Endothelial cell (in vitro differentiated cells): ENCODE measurements at regions not wholly inside any gene's neighbourhood (a gene's known extent, or its start where the extent isn't known, plus 50 kb on each side); places are given as distances from the start of the nearest gene placed in this dataset.

Experiments
- DNase-seq: peaks from one replicate; pipeline ENCODE4 v3.0.0; 2021; ENCODE audit warnings: low spot score
- H3K27ac Mint-ChIP-seq: one replicate; pipeline ENCODE4 v1.8.0; 2021; ENCODE audit warnings: mixed read lengths, inconsistent platforms; ENCODE audit not compliant: unreplicated experiment
- H3K27me3 Mint-ChIP-seq: one replicate; pipeline ENCODE4 v1.8.0; 2021; ENCODE audit warnings: mild to moderate bottlenecking, moderate library complexity, mixed read lengths, inconsistent platforms; ENCODE audit not compliant: unreplicated experiment
- H3K36me3 Mint-ChIP-seq: one replicate; pipeline ENCODE4 v1.8.0; 2021; ENCODE audit warnings: mild to moderate bottlenecking, low read depth, mixed read lengths, inconsistent platforms; ENCODE audit not compliant: unreplicated experiment
- H3K4me1 Mint-ChIP-seq: one replicate; pipeline ENCODE4 v1.8.0; 2021; ENCODE audit warnings: mild to moderate bottlenecking, mixed read lengths, inconsistent platforms; ENCODE audit not compliant: unreplicated experiment
- H3K4me3 Mint-ChIP-seq: one replicate; pipeline ENCODE4 v1.8.0; 2021; ENCODE audit warnings: mild to moderate bottlenecking, mixed read lengths, inconsistent platforms; ENCODE audit not compliant: unreplicated experiment
- H3K9me3 Mint-ChIP-seq: one replicate; pipeline ENCODE4 v1.8.0; 2021; ENCODE audit warnings: mixed read lengths, inconsistent platforms; ENCODE audit not compliant: unreplicated experiment
- TF ChIP-seq, protein P1 (sequence below): fragments of 200-600 bp; sonication (generic); IDR thresholded peaks from one replicate; pipeline ENCODE4 v1.5.0; 2021; ENCODE audit warnings: antibody characterized with exemption; ENCODE audit not compliant: unreplicated experiment

DNA sequence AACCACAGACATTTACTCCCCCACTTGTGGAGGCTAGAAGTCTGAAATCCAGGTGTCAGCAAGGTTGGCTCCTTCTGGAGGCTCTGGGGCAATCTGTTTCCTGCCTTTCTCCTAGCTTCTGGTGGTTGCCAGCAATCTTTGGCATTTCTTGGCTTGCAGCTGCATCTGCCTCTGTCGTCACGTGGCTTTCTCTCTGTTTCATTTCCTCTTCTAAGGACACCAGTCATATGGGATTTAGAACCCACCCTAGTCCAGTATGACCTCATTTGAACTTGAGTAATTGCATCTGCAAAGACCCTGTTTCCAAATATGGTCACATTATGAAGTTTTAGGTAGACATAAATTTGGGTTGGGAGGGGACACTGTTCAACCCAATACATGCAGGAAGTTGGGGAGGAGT, 56.2 kb upstream of the EPB41L1 start:
- no peak overlapping the region for H3K27ac Mint-ChIP-seq
- H3K4me1 Mint-ChIP-seq, result peaks cover 27% of the 10 kb centered on the region
- H3K9me3 Mint-ChIP-seq, result no peaks in the 10 kb centered on the region
- DNase-seq, result no peak
- peaks cover 7% of the 10 kb centered on the region for H3K27me3 Mint-ChIP-seq
- peaks cover 4% of the 10 kb centered on the region for H3K36me3 Mint-ChIP-seq
- TF ChIP-seq, protein P1, sequence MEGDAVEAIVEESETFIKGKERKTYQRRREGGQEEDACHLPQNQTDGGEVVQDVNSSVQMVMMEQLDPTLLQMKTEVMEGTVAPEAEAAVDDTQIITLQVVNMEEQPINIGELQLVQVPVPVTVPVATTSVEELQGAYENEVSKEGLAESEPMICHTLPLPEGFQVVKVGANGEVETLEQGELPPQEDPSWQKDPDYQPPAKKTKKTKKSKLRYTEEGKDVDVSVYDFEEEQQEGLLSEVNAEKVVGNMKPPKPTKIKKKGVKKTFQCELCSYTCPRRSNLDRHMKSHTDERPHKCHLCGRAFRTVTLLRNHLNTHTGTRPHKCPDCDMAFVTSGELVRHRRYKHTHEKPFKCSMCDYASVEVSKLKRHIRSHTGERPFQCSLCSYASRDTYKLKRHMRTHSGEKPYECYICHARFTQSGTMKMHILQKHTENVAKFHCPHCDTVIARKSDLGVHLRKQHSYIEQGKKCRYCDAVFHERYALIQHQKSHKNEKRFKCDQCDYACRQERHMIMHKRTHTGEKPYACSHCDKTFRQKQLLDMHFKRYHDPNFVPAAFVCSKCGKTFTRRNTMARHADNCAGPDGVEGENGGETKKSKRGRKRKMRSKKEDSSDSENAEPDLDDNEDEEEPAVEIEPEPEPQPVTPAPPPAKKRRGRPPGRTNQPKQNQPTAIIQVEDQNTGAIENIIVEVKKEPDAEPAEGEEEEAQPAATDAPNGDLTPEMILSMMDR, result no peak
- no peak overlapping the region for H3K4me3 Mint-ChIP-seq

DNA sequence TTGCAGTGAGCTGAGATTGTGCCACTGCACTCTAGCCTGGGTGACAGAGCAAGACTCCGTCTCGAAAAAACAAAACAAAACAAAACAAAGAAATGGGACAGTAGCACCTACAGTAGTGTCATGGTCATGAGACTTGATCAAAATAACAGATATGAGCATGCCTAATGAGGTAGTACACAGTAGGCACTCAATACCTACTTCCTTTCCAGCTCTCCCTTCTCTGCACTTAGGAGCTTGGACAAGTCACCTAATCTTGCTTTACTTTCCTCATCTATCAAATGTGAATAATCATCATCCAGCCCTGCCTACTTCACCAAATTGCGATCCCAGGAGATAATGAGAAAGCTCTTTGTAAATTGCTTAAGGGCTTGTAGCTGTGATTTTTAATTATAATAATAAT, 55.4 kb upstream of the EPB41L1 start:
- H3K36me3 Mint-ChIP-seq, result peaks cover 1% of the 10 kb centered on the region
- peaks cover 27% of the 10 kb centered on the region for H3K4me1 Mint-ChIP-seq
- H3K9me3 Mint-ChIP-seq, result no peaks in the 10 kb centered on the region
- no peak for DNase-seq
- no peak overlapping the region for H3K4me3 Mint-ChIP-seq
- TF ChIP-seq, protein P1, result no peak
- peaks cover 3% of the 10 kb centered on the region for H3K27me3 Mint-ChIP-seq
- H3K27ac Mint-ChIP-seq, result no peak overlapping the region

GRCh38 chr20:36101192-36101591, 53.3 kb upstream of the EPB41L1 start:
- TF ChIP-seq, protein P1, result no peak
- H3K4me1 Mint-ChIP-seq, result peaks cover 27% of the 10 kb centered on the region
- no peak overlapping the region for H3K27ac Mint-ChIP-seq
- peaks cover 5% of the 10 kb centered on the region for H3K27me3 Mint-ChIP-seq
- H3K36me3 Mint-ChIP-seq, result no peaks in the 10 kb centered on the region
- no peak overlapping the region for H3K4me3 Mint-ChIP-seq
- no peak for DNase-seq
- H3K9me3 Mint-ChIP-seq, result no peaks in the 10 kb centered on the region

- no peak overlapping the region for H3K4me3 Mint-ChIP-seq
- peaks cover 17% of the 10 kb centered on the region for H3K4me1 Mint-ChIP-seq
- H3K9me3 Mint-ChIP-seq, result no peaks in the 10 kb centered on the region
- DNase-seq, result no peak
- H3K36me3 Mint-ChIP-seq, result no peaks in the 10 kb centered on the region
- no peak overlapping the region for H3K27ac Mint-ChIP-seq
- peaks cover 2% of the 10 kb centered on the region for H3K27me3 Mint-ChIP-seq
- TF ChIP-seq, protein P1, result no peak
Measured at GRCh38 chr20:36102306-36102705, 52.2 kb upstream of the EPB41L1 start.

DNA sequence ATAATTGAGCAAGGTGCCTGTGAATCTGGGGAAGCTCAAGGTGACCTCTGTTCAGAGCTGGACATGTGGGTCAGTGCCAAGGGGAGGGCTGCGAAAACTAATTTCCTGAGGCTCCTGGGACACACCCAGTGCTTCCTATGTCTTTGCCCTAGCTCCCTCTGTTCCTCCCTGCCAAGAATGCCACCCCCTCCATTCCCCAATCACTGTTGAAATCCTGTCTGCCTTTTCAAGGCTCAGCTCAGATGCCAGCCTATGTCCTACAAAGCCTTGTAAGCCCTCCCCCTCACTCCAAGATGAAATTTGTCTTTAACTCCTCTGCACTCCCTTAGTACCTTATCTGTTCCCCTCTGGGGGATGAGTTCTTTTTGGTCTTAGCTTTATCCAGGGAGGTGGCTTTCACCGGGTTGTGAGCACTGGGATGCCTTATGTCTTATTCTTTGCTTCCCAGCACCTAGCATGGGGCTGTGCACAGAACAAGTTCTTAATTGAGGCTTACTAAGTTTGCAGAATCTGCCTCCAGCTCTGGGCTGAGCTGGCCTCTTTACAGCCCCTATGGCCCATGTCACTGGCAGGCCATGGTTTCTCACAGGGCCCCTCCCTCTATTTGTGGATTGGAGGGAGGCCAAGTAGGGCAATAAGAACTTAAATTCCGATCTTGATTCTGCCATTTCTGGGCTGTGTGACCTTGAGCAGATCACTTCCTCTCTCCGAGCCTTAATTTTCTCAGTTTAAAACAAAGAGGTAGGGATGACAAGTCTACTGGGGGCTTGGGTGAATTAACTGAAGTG, 51.5 kb upstream of the EPB41L1 start:
- H3K4me1 Mint-ChIP-seq, result peaks cover 10% of the 10 kb centered on the region
- no peaks in the 10 kb centered on the region for H3K36me3 Mint-ChIP-seq
- peaks cover 2% of the 10 kb centered on the region for H3K27me3 Mint-ChIP-seq
- DNase-seq, result no peak
- H3K4me3 Mint-ChIP-seq, result no peak overlapping the region
- no peaks in the 10 kb centered on the region for H3K9me3 Mint-ChIP-seq
- TF ChIP-seq, protein P1, result no peak
- H3K27ac Mint-ChIP-seq, result no peak overlapping the region
